Dermis microvascular lymphatic vessel endothelial cell (primary cell): ENCODE measurements at regions not wholly inside any gene's neighbourhood (a gene's known extent, or its start where the extent isn't known, plus 50 kb on each side); places are given as distances from the start of the nearest gene placed in this dataset.

ENCODE experiments used
- DNase-seq, 2 donors: peaks; one replicate each; pipeline versions ENCODE4 v3.0.0 to v3.0.0-alpha.2; 2010; ENCODE audit warnings: low read depth in 2 of 2

GRCh38 chr5:5953584-5954274 lies 424.6 kb downstream of the MED10 start:
- DNase-seq = no peak

GRCh38 chr5:5951953-5952352 lies 426.4 kb downstream of the MED10 start:
- no peak for DNase-seq

GRCh38 chr5:5950658-5951057 lies 427.7 kb downstream of the MED10 start:
- no peak for DNase-seq

DNA sequence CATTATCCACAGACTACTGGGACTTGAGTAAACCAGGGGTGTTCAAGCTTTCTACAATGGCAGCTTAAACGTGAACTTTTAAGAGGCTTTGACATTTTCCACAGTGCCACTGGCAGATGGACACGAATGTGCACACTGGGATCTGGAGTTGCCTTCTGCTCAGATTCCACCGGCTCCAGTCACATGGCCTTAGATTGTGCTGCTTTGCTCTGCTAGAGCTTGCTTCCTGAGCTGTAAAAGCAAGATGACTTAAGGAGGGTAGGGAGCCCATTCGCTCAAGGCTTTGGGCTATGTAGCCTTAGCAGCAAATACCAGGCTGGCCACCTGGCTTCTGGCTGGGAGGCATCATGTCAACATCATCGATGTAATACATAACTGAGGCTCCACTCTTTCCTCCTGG lies 436.9 kb downstream of the MED10 start:
- no peak for DNase-seq

DNA sequence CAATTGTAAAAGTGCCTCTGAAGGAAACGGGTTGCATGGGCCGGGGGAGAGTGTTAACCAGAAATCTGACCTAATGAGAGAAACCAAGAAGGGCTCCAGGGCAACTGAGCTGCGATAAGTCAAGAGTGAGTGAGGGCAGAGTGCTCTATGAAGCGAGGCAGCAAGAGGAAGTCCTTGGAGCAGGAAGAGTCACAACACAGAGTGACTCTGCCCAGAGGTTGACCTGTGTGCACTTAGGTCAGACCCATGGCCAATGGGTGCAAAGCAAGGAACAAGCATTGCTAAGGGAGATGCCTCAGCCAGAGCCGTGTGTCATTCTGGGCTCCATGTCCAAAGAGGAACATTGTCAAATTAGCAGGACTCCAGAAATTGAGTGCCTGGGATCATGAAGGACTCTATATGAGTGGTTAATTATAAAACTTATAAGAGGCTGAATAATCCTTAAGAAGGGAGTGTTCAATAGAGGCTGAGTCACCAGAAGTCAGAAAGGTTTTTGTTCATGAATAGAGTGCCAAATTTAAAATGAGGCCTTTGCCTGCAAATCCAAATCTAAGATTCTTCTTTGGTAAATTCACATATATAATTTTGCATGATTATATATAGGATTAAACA lies 438.5 kb downstream of the MED10 start:
- DNase-seq = no peak

DNA sequence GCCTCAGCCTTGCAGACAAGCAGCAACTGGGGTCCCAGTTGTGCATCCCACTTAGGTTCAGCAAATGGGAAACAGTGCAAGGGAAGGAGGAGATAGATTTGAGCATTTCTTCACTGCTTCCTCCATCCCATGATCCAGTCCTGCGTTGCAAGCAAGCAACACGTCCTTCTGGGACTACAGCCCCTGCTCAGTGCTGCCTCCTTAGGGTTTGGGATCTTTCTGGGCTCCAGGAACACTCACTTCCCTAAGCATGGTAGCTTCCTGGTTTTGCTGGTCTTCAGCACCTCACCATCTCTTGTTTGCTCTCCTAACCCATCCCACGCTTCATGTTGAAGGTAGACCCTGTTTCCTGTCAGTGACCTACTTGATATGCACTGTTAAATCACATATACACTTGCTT lies 444.7 kb downstream of the MED10 start:
- DNase-seq = no peak

- DNase-seq = no peak
Observed at GRCh38 chr5:5932824-5933223, 445.5 kb downstream of the MED10 start.

DNA sequence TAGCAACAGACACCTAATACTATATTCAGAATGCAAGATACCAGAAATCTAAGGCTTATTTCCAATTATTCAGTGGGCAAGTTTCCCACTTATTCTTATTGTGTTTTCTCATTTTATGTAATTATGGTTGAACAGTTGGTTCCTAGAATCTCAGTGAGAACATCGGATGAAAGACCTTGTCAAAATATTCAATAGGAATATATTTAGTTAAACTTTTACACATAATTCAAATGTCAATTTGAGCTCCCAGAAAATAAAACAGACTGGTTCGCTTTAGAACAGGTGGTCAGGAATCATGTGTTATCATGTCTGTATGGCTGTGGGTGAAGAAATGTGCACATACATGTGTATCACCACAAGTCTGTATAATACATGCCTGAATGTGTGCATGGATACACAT lies 447.8 kb downstream of the MED10 start:
- no peak for DNase-seq

DNA sequence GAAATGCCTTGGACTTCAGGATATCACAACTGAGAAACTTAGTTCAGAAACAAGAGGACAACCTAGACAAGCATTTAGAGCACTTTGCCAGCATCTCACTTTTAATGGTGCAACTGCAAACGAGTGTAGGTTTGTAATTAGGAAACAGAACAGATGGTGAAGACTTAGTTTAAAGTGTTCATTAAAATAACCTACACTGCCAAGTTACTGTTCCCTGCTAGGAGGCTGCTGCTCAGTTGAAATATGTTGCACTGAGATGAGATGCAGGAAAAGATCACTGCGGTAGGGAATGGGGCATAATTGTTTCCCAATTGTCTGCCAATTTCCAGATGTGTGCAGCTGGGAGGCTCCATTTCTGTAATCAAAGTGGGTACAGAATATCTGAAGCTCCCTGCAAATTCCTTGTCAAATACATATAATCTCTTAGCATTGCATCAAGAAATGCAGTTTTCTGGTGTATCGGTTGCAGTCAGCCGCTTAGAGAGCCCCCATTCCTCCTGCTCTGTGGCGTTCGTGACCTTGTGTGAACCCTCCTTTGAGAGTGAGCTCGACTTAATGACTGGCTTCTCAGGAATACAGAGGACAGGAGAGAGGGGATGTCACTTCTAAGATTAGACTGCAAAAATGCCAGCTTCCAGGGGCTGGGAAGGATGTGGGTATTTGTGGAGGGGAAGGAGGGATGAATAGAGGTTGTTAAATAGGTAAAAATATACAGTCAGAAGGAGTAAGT lies 448.9 kb downstream of the MED10 start:
- DNase-seq = no peak

DNA sequence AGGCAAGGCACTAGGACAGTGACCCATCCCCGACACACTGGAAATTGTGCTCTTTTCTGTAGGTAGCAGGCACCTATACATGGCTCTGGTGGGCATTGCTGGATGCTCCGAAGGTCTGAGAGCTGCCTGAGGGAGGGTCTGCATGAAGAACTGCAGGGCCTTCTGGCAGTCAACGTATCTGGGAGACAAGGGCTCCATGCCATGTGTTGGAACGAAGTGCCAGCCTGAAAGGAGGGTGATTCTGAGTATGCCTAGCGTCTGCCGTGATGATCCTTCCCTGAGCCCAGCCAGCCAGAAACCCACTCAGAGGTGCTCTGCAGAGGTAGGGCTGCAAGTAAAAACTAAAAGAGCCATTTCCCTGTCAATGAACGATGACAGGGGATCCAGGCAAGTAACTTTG lies 453.2 kb downstream of the MED10 start:
- no peak for DNase-seq

DNA sequence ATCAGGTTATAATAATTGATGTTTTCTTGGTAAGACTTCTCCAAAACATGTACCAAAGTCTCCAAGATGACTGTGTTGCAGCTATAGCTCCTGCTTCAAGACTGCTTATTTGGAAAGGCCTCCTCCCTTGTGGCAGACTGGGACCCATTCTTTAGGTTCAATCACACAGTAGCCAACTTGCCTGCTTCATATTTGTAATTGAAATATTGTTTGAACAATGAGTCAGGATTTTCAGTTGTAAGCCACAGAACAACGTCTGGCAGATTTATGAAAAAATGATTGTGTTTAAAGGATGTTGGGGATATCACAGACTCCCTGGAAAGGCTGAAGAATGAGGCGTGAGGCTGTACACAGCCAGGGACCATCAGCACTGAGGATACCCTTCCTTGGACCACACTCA lies 458.9 kb downstream of the MED10 start:
- no peak for DNase-seq

DNA sequence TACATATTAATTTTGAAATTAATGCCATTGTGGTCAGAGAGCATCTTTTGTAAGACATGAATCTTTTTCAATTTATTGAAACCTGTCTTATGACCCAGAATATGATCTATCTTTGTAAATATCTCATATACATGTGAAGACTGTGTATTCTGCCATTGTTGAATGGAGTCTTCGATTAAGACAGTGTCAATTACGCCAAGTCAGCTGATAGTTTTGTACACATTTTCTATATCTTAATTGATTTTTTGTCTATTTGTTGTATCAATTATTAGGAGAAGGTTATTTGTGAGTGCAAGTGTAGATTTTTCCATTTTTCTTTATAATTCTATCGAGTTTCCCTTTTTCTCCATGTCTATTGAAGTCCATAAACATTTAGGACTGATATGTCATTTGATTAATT lies 471.6 kb downstream of the MED10 start:
- DNase-seq = no peak

DNA sequence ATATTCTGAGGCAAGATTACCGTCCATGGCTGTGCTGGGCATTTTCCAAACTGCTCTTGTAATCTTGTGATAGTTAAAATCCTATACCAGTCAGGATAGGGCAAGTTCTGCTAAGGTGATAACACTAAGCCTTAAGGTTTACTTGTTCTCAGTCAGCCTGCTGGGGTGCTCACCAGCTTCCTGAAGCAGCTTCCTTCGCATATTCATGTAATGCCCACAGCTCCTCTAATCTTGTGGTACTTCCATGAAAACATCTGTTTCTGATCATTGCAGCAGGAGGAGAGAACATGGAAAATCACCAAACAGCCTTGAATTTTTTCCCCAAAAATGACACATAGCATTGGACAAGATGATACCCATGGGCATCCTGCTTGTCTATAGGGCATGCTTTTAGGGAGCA lies 473.2 kb downstream of the MED10 start:
- DNase-seq = no peak

GRCh38 chr5:5904113-5904512 lies 474.2 kb downstream of the MED10 start:
- no peak for DNase-seq

DNA sequence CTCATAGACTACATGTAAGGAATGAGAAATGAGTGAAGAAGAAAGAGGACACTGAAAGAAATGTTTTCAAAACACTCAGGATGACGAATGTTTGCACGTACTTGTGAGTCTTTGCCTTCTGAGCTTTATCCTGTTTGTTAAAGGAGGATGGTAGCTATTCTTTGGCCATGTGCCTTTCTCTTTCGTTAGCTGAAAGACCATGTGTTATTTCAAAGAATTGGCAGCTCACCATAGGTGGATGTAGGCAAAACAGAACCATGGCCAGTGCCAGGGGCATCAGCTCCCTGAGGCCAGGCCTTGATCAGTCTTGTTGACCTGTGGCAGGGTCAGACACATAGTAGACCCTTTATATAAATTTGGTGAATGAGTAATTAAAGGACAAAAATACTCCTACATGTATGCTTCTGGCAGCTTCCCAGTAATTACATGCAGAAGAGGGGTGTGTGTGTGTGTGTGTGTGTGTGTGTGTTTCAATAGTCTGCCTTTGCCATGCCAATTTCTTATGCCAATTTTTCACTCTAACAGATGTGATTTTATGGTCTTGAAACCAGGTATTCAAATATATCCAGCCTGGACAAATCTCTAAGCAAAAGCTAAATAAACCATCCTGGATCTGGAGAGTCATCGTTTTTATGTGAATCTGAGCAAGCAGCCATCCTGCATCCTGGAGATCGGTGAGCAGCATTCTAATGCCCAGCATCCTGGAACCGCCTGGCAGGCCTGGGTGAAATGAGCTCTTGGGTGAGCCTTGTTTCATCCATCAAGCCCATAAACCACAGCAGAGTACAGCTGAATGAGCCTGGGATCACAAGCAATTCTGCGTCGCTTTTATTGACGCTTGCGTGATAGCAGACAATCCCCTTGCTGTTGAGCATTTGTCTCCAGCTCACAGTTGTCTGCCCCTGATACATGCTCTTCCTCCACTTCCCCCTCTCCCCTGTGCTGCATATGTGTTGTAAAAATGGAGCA lies 475.4 kb downstream of the MED10 start:
- DNase-seq = no peak

DNA sequence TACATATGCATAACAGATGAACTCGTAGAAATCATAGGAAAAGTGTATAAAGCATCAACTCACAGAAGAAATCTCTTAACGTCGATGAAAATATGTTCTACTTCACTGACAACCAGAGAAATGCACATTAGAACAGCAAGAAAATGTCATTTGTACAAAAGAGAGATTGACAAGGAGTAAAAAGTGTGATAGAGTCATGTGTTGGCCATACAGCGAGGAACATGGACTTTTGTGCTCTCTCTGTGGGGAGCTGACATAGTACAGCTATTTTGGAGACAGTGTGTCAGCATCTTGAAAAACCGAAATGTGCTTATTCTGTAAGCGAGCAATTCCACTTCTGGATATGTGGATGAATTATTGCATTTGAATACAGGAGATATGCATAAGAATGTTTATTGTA lies 477.9 kb downstream of the ICE1 start:
- DNase-seq = no peak

DNA sequence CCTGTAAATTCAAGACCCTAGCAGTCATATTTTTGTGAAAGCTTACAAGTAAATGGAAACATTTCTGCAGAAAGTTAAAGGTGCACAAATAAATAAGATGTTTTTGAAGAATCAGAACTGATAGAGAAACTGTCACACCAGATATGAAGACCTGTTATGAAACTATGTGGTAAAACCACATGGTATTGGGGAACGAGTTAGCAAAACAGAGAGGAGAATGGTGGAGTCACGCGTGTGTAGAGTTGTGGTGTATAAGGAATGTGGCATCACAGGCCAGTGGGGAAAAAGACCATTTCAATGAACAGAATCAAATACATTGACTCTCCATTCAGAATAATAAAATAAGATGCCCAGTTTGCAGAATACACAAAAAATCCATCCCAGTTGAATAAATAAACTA lies 477.2 kb downstream of the ICE1 start:
- no peak for DNase-seq

DNA sequence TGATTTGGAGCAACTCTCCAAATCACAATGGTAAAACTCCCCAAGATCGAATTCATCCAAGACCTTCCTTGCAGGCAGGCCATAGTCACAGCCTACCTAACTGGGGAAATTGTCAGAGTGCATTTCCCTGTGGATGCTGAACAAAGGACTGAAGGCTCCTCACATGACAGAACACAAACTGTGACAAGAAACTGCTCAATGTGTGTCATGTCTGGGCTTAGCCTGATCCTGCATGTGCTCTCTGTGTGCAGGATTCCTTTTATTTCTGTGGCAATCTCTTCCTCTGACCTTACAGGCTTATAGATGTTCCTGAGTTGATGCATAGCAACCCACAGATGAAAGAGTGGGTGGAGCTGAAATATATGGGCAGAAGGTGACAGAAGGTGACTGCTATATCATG lies 465.8 kb downstream of the ICE1 start:
- no peak for DNase-seq

- no peak for DNase-seq
Observed at GRCh38 chr5:5887833-5888232, 465.4 kb downstream of the ICE1 start.

DNA sequence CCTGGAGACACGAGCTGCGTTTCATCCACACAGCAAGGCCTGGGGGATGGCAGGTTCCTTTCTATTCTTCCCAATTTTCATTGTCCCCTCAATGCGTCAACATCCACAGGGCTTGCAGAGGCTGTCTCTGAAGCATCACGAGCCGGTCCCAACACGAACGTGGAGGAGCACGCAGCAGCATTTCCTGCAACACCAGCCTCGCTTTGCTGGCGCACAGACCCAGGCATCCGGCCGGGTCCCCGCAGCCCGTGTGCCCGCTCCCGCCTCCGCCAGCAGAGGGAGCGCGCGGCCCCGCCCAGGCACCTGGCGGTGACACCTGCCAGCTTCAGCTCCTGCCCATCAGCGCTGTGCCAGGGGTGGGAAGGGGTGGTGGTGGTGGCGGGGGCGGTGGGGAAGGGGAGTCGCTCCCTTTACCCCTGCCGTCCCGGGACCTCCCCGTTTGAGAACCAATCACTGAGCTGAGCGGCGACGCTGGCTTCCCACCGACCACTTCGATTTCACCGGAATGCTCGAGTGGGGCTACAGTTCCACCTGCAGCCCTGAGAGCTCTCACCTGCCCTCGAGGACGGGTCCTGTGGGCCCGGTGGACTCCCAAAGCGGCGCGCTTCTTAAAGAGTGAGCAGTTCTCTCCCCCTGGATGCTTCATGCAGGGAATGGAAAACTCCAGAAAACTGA lies 464.5 kb downstream of the ICE1 start:
- DNase-seq = no peak

DNA sequence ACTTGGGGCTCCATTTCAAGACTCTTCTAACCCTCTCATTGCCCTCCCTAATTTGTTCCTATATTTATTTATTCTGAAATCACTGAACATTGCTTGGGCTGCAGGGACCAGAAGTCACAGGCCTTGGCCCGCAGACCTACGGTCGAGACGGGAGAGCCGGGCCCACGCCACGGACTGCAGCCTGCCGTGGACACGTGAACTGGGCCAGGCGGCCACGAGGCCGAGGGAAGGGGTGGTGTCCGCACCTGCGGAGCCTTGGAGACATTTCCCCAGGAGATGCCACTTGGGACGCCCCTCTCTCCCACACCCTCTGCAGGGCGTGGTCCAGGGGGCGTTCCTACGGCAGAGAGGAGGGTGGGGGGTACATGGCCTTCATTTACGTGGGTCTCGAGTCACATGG lies 463.9 kb downstream of the ICE1 start:
- DNase-seq = no peak
